HG03571 (cell line): ENCODE measurements at regions not wholly inside any gene's neighbourhood (a gene's known extent, or its start where the extent isn't known, plus 50 kb on each side); places are given as distances from the start of the nearest gene placed in this dataset.
"Not testable (repeated sequence)": the region's sequence is repeated elsewhere in the genome, so short reads cannot be mapped to it uniquely, and the experiment has no call there.

Experiments used
- ATAC-seq: cut with Tn5 transposase; IDR thresholded peaks from one replicate; pipeline ENCODE4 v1.9.1; 2021; ENCODE audit not compliant: unreplicated experiment

GRCh38 chr12:114858388-114859146 lies 174.6 kb upstream of the TBX3 start:
- no peak for ATAC-seq

GRCh38 chr12:114855678-114856077 lies 171.7 kb upstream of the TBX3 start:
- ATAC-seq, result no peak

GRCh38 chr12:114852976-114853529 lies 169.1 kb upstream of the TBX3 start:
- ATAC-seq, result no peak

- no peak for ATAC-seq
Observed at GRCh38 chr12:114851981-114852380, 168.0 kb upstream of the TBX3 start.

GRCh38 chr12:114850661-114851275 lies 166.8 kb upstream of the TBX3 start:
- ATAC-seq, result no peak

- ATAC-seq, result no peak
Observed at GRCh38 chr12:114848666-114849065, 164.7 kb upstream of the TBX3 start.

GRCh38 chr12:114847441-114848035 lies 163.6 kb upstream of the TBX3 start:
- no peak for ATAC-seq

- ATAC-seq, result no peak
Observed at GRCh38 chr12:114846771-114847170, 162.8 kb upstream of the TBX3 start.

GRCh38 chr12:114841557-114842251 lies 157.7 kb upstream of the TBX3 start:
- no peak for ATAC-seq

GRCh38 chr12:114838480-114838879 lies 154.5 kb upstream of the TBX3 start:
- ATAC-seq, result no peak

GRCh38 chr12:114836609-114837008 lies 152.6 kb upstream of the TBX3 start:
- no peak for ATAC-seq

GRCh38 chr12:114835031-114835430 lies 151.1 kb upstream of the TBX3 start:
- ATAC-seq, result no peak

GRCh38 chr12:114834621-114835020 lies 150.6 kb upstream of the TBX3 start:
- no peak for ATAC-seq

GRCh38 chr12:114829833-114830232 lies 145.9 kb upstream of the TBX3 start:
- ATAC-seq, result no peak

- ATAC-seq, result not testable (repeated sequence)
Observed at GRCh38 chr12:114829244-114829643, 145.3 kb upstream of the TBX3 start.

GRCh38 chr12:114827461-114827860 lies 143.5 kb upstream of the TBX3 start:
- no peak for ATAC-seq

- ATAC-seq, result no peak
Observed at GRCh38 chr12:114826244-114826643, 142.3 kb upstream of the TBX3 start.

- ATAC-seq, result no peak
Observed at GRCh38 chr12:114823724-114824123, 139.7 kb upstream of the TBX3 start.

- ATAC-seq, result no peak
Observed at GRCh38 chr12:114821570-114821969, 137.6 kb upstream of the TBX3 start.

GRCh38 chr12:114820796-114821195 lies 136.8 kb upstream of the TBX3 start:
- ATAC-seq, result no peak
